HEK293 (cell line): ENCODE measurements at regions not wholly inside any gene's neighbourhood (a gene's known extent, or its start where the extent isn't known, plus 50 kb on each side); places are given as distances from the start of the nearest gene placed in this dataset.

Experiments used
- CTCF ChIA-PET: fragments of 350-600 bp; formaldehyde crosslinking; extraction: SDS; loops from one replicate; lab custom pipeline; 2021; ENCODE audit warnings: antibody characterized with exemption; lab: Yijun Ruan, JAX
- POLR2A ChIA-PET: fragments of 300-600 bp; formaldehyde crosslinking; extraction: SDS; loops from one replicate; lab custom pipeline; 2020; ENCODE audit warnings: antibody characterized with exemption, inconsistent platforms; lab: Yijun Ruan, JAX
- H3K27ac ChIP-seq: fragments of 200-500 bp; sonication (Bioruptor generic); 2 replicates; pipeline ENCODE4 v1.5.1; 2014; ENCODE audit warnings: low read depth, low read length, control low read depth, inconsistent platforms; ENCODE audit errors: extremely low read depth
- H3K36me3 ChIP-seq, 2 experiments: fragments of 200-500 bp in 1 of 2; sonication (Bioruptor generic) in 1 of 2; 1 replicate in 1 of 2; 2 replicates in 1 of 2; pipeline ENCODE4 v1.5.1; 2014 to 2017; ENCODE audit warnings: inconsistent platforms in 2 of 2, low read length in 2 of 2; ENCODE audit not compliant: control insufficient read depth in 2 of 2, insufficient read depth in 1 of 2
- H3K4me1 ChIP-seq: fragments of 200-500 bp; sonication (Bioruptor generic); 2 replicates; pipeline ENCODE4 v1.5.1; 2014; ENCODE audit warnings: mild to moderate bottlenecking, low read length, inconsistent platforms; ENCODE audit not compliant: control insufficient read depth, insufficient read depth
- H3K4me3 ChIP-seq: 2 replicates; pipeline ENCODE4 v1.5.1; 2011; ENCODE audit warnings: low read depth, mild to moderate bottlenecking, control low read depth, low read length, moderate library complexity
- H3K9me3 ChIP-seq: fragments of 200-500 bp; sonication (Bioruptor generic); 2 replicates; pipeline ENCODE4 v1.5.1; 2014; ENCODE audit warnings: low read depth, low read length, inconsistent platforms; ENCODE audit not compliant: control insufficient read depth, insufficient read depth
- GFI1B ChIP-seq: fragments of 450-650 bp; formaldehyde crosslinking; IDR thresholded peaks from 2 replicates; pipeline ENCODE4 v1.5.1; 2016; ENCODE audit warnings: missing biosample characterization, missing genetic modification characterization
- TCF7L2 ChIP-seq: IDR thresholded peaks from 2 replicates; pipeline ENCODE4 v1.6.1; 2011; ENCODE audit warnings: low read depth, mild to moderate bottlenecking, inconsistent platforms, low read length, moderate library complexity, borderline replicate concordance
- ZNF132 ChIP-seq: fragments of 450-650 bp; formaldehyde crosslinking; IDR thresholded peaks from 2 replicates; pipeline ENCODE4 v1.5.1; 2017; ENCODE audit warnings: missing biosample characterization, missing genetic modification characterization, borderline replicate concordance
- ZNF138 ChIP-seq: fragments of 450-650 bp; formaldehyde crosslinking; IDR thresholded peaks from 2 replicates; pipeline ENCODE4 v1.5.1; 2016; ENCODE audit warnings: missing biosample characterization, missing genetic modification characterization, borderline replicate concordance
- ZNF16 ChIP-seq: fragments of 450-650 bp; formaldehyde crosslinking; IDR thresholded peaks from 2 replicates; pipeline ENCODE4 v1.5.1; 2016; ENCODE audit warnings: low read depth, missing biosample characterization, missing genetic modification characterization
- ZNF175 ChIP-seq: fragments of 450-650 bp; formaldehyde crosslinking; IDR thresholded peaks from 2 replicates; pipeline ENCODE4 v1.5.1; 2016; ENCODE audit warnings: missing biosample characterization, missing genetic modification characterization
- ZNF211 ChIP-seq: fragments of 450-650 bp; formaldehyde crosslinking; IDR thresholded peaks from 2 replicates; pipeline ENCODE4 v1.5.1; 2016; ENCODE audit warnings: low read depth, missing biosample characterization, missing genetic modification characterization
- ZNF214 ChIP-seq: fragments of 450-650 bp; formaldehyde crosslinking; IDR thresholded peaks from 2 replicates; pipeline ENCODE4 v1.5.1; 2017; ENCODE audit warnings: missing biosample characterization, mild to moderate bottlenecking, missing genetic modification characterization, borderline replicate concordance
- ZNF248 ChIP-seq: fragments of 450-650 bp; formaldehyde crosslinking; IDR thresholded peaks from 2 replicates; pipeline ENCODE4 v1.5.1; 2017; ENCODE audit warnings: missing biosample characterization, missing genetic modification characterization
- ZNF274 ChIP-seq, 2 experiments: fragments of 200-500 bp in 1 of 2; fragments of 450-650 bp in 1 of 2; sonication (Bioruptor generic) in 1 of 2; formaldehyde crosslinking in 1 of 2; IDR thresholded peaks; 2 replicates each; pipeline versions ENCODE4 v1.5.1 to v1.6.1; 2014 to 2016; ENCODE audit warnings: borderline replicate concordance in 1 of 2, inconsistent platforms in 1 of 2, low read length in 1 of 2, missing biosample characterization in 1 of 2, missing genetic modification characterization in 1 of 2
- ZNF324 ChIP-seq: fragments of 450-650 bp; formaldehyde crosslinking; IDR thresholded peaks from 2 replicates; pipeline ENCODE4 v1.5.1; 2016; ENCODE audit warnings: missing biosample characterization, missing genetic modification characterization
- ZNF335 ChIP-seq: fragments of 450-650 bp; formaldehyde crosslinking; conservative IDR thresholded peaks from 2 replicates; pipeline ENCODE4 v1.5.1; 2016; ENCODE audit warnings: missing biosample characterization, missing genetic modification characterization
- ZNF404 ChIP-seq: fragments of 450-650 bp; formaldehyde crosslinking; IDR thresholded peaks from 2 replicates; pipeline ENCODE4 v1.5.1; 2017; ENCODE audit warnings: missing biosample characterization, missing genetic modification characterization
- ZNF514 ChIP-seq: fragments of 450-650 bp; formaldehyde crosslinking; IDR thresholded peaks from 2 replicates; pipeline ENCODE4 v1.5.1; 2016; ENCODE audit warnings: missing biosample characterization, missing genetic modification characterization
- ZNF560 ChIP-seq: fragments of 450-650 bp; formaldehyde crosslinking; IDR thresholded peaks from 2 replicates; pipeline ENCODE4 v1.5.1; 2017; ENCODE audit warnings: missing biosample characterization, missing genetic modification characterization, borderline replicate concordance
- ZNF585B ChIP-seq: fragments of 450-650 bp; formaldehyde crosslinking; IDR thresholded peaks from 2 replicates; pipeline ENCODE4 v1.5.1; 2016; ENCODE audit warnings: missing biosample characterization, missing genetic modification characterization
- ZNF629 ChIP-seq: fragments of 450-650 bp; formaldehyde crosslinking; IDR thresholded peaks from 2 replicates; pipeline ENCODE4 v1.5.1; 2017; ENCODE audit warnings: missing biosample characterization, missing genetic modification characterization
- ZNF654 ChIP-seq: fragments of 450-650 bp; formaldehyde crosslinking; IDR thresholded peaks from 2 replicates; pipeline ENCODE4 v1.5.1; 2016; ENCODE audit warnings: low read depth, missing biosample characterization, missing genetic modification characterization
- TF ChIP-seq, protein P1 (sequence below): fragments of 450-650 bp; formaldehyde crosslinking; IDR thresholded peaks from 2 replicates; pipeline ENCODE4 v1.5.1; 2016; ENCODE audit warnings: missing biosample characterization, missing genetic modification characterization
- TF ChIP-seq, protein P2 (sequence below): fragments of 450-650 bp; formaldehyde crosslinking; IDR thresholded peaks from 2 replicates; pipeline ENCODE4 v1.5.1; 2016; ENCODE audit warnings: missing biosample characterization, missing genetic modification characterization
- TF ChIP-seq, protein P3 (sequence below): fragments of 450-650 bp; formaldehyde crosslinking; conservative IDR thresholded peaks from 2 replicates; pipeline ENCODE4 v1.5.1; 2016; ENCODE audit warnings: low read depth, missing biosample characterization, missing genetic modification characterization

DNA sequence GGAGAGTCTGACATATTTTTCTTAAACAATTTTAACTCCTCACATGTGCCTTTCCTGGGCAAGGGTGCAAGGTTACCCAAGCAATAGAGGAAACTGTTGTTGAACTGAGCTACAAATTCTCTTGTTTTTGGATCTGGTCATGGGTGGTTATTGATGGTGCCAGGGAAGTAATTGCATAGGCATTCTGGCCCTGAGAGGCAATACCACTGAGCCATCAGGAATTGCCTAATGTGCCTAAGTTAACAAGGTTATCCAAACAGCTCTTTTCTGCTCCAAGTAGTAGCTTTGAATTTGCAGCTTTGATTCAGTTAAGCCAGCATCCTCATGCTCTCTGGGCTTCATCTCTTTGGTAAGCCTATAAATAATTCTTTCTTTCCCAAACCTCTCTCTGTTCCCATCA, 266.0 kb upstream of the BTBD3 start (continued):
- TF ChIP-seq ZNF214 (no peak), ZNF274 (IDR thresholded peaks at IDR 0.05; ENCODE audit: low read length) (no peak), ZNF274 (tag by site-specific recombination; IDR thresholded peaks at IDR 0.05; ENCODE audit: borderline replicate concordance) (no peak)
- TF ChIP-seq, protein P1, sequence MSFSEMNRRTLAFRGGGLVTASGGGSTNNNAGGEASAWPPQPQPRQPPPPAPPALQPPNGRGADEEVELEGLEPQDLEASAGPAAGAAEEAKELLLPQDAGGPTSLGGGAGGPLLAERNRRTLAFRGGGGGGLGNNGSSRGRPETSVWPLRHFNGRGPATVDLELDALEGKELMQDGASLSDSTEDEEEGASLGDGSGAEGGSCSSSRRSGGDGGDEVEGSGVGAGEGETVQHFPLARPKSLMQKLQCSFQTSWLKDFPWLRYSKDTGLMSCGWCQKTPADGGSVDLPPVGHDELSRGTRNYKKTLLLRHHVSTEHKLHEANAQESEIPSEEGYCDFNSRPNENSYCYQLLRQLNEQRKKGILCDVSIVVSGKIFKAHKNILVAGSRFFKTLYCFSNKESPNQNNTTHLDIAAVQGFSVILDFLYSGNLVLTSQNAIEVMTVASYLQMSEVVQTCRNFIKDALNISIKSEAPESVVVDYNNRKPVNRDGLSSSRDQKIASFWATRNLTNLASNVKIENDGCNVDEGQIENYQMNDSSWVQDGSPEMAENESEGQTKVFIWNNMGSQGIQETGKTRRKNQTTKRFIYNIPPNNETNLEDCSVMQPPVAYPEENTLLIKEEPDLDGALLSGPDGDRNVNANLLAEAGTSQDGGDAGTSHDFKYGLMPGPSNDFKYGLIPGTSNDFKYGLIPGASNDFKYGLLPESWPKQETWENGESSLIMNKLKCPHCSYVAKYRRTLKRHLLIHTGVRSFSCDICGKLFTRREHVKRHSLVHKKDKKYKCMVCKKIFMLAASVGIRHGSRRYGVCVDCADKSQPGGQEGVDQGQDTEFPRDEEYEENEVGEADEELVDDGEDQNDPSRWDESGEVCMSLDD (tag by site-specific recombination), result no peak

DNA sequence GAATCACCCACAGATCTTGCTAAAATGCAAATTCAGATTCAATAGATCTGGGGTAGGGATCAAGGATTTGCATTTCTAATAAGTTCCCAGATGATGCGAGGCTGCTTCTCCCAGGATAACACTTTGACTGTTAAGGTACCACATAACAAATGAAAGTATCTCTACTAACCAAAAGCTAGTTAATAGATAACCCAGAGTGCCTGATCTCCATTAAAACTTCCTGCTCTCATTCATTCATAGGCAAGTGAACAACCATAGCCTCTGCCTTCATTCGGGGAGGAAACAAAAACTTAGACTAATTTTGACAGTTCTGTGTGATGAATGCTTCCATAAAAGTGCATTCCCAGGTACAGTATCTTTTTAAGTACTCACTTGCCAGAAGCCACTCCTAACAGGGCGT, 265.6 kb upstream of the BTBD3 start:
- H3K27ac ChIP-seq, result no peak overlapping the region
- no peak for TF ChIP-seq ZNF514 (tag by site-specific recombination)
- no peak for TF ChIP-seq ZNF654 (tag by site-specific recombination)
- TF ChIP-seq, protein P1 (tag by site-specific recombination), result no peak
- TF ChIP-seq ZNF560, result no peak
- TF ChIP-seq ZNF132, result no peak
- TF ChIP-seq ZNF629 (tag by site-specific recombination), result no peak
- no peak for TF ChIP-seq ZNF138 (tag by site-specific recombination)
- TF ChIP-seq TCF7L2, result no peak
- no peak for TF ChIP-seq ZNF248 (tag by site-specific recombination)
- no peak for TF ChIP-seq ZNF335 (tag by site-specific recombination)
- TF ChIP-seq, protein P2, sequence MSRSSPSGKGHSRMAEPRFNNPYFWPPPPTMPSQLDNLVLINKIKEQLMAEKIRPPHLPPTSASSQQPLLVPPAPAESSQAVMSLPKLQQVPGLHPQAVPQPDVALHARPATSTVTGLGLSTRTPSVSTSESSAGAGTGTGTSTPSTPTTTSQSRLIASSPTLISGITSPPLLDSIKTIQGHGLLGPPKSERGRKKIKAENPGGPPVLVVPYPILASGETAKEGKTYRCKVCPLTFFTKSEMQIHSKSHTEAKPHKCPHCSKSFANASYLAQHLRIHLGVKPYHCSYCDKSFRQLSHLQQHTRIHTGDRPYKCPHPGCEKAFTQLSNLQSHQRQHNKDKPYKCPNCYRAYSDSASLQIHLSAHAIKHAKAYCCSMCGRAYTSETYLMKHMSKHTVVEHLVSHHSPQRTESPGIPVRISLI, result no peak
- no peak for TF ChIP-seq ZNF16 (tag by site-specific recombination)
- no peak for TF ChIP-seq ZNF211 (tag by site-specific recombination)
- no peak for TF ChIP-seq ZNF324 (tag by site-specific recombination)
- TF ChIP-seq, protein P3, sequence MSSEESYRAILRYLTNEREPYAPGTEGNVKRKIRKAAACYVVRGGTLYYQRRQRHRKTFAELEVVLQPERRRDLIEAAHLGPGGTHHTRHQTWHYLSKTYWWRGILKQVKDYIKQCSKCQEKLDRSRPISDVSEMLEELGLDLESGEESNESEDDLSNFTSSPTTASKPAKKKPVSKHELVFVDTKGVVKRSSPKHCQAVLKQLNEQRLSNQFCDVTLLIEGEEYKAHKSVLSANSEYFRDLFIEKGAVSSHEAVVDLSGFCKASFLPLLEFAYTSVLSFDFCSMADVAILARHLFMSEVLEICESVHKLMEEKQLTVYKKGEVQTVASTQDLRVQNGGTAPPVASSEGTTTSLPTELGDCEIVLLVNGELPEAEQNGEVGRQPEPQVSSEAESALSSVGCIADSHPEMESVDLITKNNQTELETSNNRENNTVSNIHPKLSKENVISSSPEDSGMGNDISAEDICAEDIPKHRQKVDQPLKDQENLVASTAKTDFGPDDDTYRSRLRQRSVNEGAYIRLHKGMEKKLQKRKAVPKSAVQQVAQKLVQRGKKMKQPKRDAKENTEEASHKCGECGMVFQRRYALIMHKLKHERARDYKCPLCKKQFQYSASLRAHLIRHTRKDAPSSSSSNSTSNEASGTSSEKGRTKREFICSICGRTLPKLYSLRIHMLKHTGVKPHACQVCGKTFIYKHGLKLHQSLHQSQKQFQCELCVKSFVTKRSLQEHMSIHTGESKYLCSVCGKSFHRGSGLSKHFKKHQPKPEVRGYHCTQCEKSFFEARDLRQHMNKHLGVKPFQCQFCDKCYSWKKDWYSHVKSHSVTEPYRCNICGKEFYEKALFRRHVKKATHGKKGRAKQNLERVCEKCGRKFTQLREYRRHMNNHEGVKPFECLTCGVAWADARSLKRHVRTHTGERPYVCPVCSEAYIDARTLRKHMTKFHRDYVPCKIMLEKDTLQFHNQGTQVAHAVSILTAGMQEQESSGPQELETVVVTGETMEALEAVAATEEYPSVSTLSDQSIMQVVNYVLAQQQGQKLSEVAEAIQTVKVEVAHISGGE (tag by site-specific recombination), result no peak
- TF ChIP-seq ZNF175 (tag by site-specific recombination), result no peak
- no peak for TF ChIP-seq GFI1B (tag by site-specific recombination)
- TF ChIP-seq ZNF585B (tag by site-specific recombination), result no peak
- TF ChIP-seq ZNF404 (tag by site-specific recombination), result no peak
- H3K36me3 ChIP-seq, result no peaks in the 10 kb centered on the region
- H3K4me3 ChIP-seq, result no peak overlapping the region
- CTCF ChIA-PET, result no interaction called here
- POLR2A ChIA-PET, result no interaction called here
- no peaks in the 10 kb centered on the region for H3K4me1 ChIP-seq
- no peaks in the 10 kb centered on the region for H3K9me3 ChIP-seq
